CD14-positive monocyte (primary cell): ENCODE measurements at regions not wholly inside any gene's neighbourhood (a gene's known extent, or its start where the extent isn't known, plus 50 kb on each side); places are given as distances from the start of the nearest gene placed in this dataset.
"Not testable (repeated sequence)": the region's sequence is repeated elsewhere in the genome, so short reads cannot be mapped to it uniquely, and the experiment has no call there.

ENCODE experiments used
- DNase-seq, 3 donors: peaks; one replicate each; pipeline ENCODE4 v3.0.0-alpha.2; 2011 to 2022
- H2AFZ ChIP-seq: 2 replicates; pipeline ENCODE4 v1.6.0; 2012; ENCODE audit warnings: mild to moderate bottlenecking, low read depth, low read length, inconsistent platforms; ENCODE audit not compliant: insufficient read depth, poor library complexity, severe bottlenecking
- H3K27ac ChIP-seq, 2 donors: 1 replicate in 1 of 2; 2 replicates in 1 of 2; pipeline ENCODE4 v1.5.1; 2012 to 2013; ENCODE audit warnings: low read length in 2 of 2, control low read depth in 1 of 2, inconsistent platforms in 1 of 2, low read depth in 1 of 2, mild to moderate bottlenecking in 1 of 2
- H3K27me3 ChIP-seq, 2 donors: one replicate each; pipeline versions ENCODE4 v1.6.0 to v1.6.1; 2011 to 2013; ENCODE audit warnings: low read length in 2 of 2; ENCODE audit not compliant: control insufficient read depth in 2 of 2, insufficient read depth in 2 of 2
- H3K36me3 ChIP-seq, 2 donors: replicated peaks in 1 of 2; 1 replicate in 1 of 2; 2 replicates in 1 of 2; pipeline versions ENCODE4 v1.5.1 to v1.6.1; 2012 to 2013; ENCODE audit warnings: low read length in 2 of 2, control low read depth in 1 of 2, inconsistent platforms in 1 of 2, mild to moderate bottlenecking in 1 of 2; ENCODE audit not compliant: insufficient read depth in 2 of 2, control insufficient read depth in 1 of 2
- H3K4me1 ChIP-seq, 2 donors: 1 replicate in 1 of 2; 2 replicates in 1 of 2; pipeline versions ENCODE4 v1.5.1 to v1.6.1; 2012 to 2013; ENCODE audit warnings: low read length in 2 of 2, control low read depth in 1 of 2, inconsistent platforms in 1 of 2, mild to moderate bottlenecking in 1 of 2, moderate library complexity in 1 of 2; ENCODE audit not compliant: insufficient read depth in 2 of 2, control insufficient read depth in 1 of 2
- H3K4me2 ChIP-seq: replicated peaks from 2 replicates; pipeline ENCODE3; 2012; ENCODE audit warnings: low read length, moderate library complexity, mild to moderate bottlenecking; ENCODE audit not compliant: poor library complexity, severe bottlenecking; ENCODE audit errors: extremely low read depth
- H3K4me3 ChIP-seq, 3 experiments: fragments of 200-600 bp in 1 of 3; sonication (generic) in 1 of 3; replicated peaks in 1 of 3; 1 replicate in 2 of 3; 2 replicates in 1 of 3; pipeline ENCODE4 v1.5.1; 2011 to 2013; ENCODE audit warnings: low read length in 3 of 3, mild to moderate bottlenecking in 3 of 3, control low read depth in 2 of 3, low read depth in 2 of 3, inconsistent platforms in 1 of 3, moderate library complexity in 1 of 3
- H3K79me2 ChIP-seq: 2 replicates; pipeline ENCODE4 v1.6.0; 2012; ENCODE audit warnings: mild to moderate bottlenecking, control low read depth, inconsistent platforms, low read length, moderate library complexity; ENCODE audit not compliant: insufficient read depth
- H3K9ac ChIP-seq: 2 replicates; pipeline ENCODE4 v1.6.0; 2017; ENCODE audit warnings: low read length, mild to moderate bottlenecking; ENCODE audit not compliant: insufficient read depth, poor library complexity, severe bottlenecking
- H3K9me3 ChIP-seq, 2 donors: replicated peaks in 1 of 2; 1 replicate in 1 of 2; 2 replicates in 1 of 2; pipeline versions ENCODE4 v1.5.1 to v1.6.1; 2012 to 2013; ENCODE audit warnings: low read length in 2 of 2, control low read depth in 1 of 2; ENCODE audit not compliant: control insufficient read depth in 1 of 2, insufficient read depth in 1 of 2
- H4K20me1 ChIP-seq: 2 replicates; pipeline ENCODE4 v1.6.0; 2012; ENCODE audit warnings: mild to moderate bottlenecking, low read length, control low read depth, moderate library complexity; ENCODE audit not compliant: insufficient read depth
- H3K27ac Mint-ChIP-seq, 7 donors: one replicate each; pipeline ENCODE4 v1.8.0; 2020; ENCODE audit warnings: mild to moderate bottlenecking in 7 of 7, mixed read lengths in 7 of 7, moderate library complexity in 6 of 7, inconsistent platforms in 2 of 7
- H3K27me3 Mint-ChIP-seq, 3 donors: one replicate each; pipeline ENCODE4 v1.8.0; 2021 to 2022; ENCODE audit warnings: low read depth in 3 of 3, mild to moderate bottlenecking in 3 of 3, mixed read lengths in 3 of 3, moderate library complexity in 3 of 3, inconsistent platforms in 1 of 3
- H3K36me3 Mint-ChIP-seq, 2 donors: one replicate each; pipeline ENCODE4 v1.8.0; 2020; ENCODE audit warnings: mixed read lengths in 2 of 2, inconsistent platforms in 1 of 2, mild to moderate bottlenecking in 1 of 2
- H3K4me1 Mint-ChIP-seq: one replicate; pipeline ENCODE4 v1.8.0; 2020; ENCODE audit warnings: mild to moderate bottlenecking, mixed read lengths
- H3K4me3 Mint-ChIP-seq, 2 donors: one replicate each; pipeline ENCODE4 v1.8.0; 2020; ENCODE audit warnings: mild to moderate bottlenecking in 2 of 2, mixed read lengths in 2 of 2, moderate library complexity in 1 of 2
- H3K9me3 Mint-ChIP-seq, 7 donors: one replicate each; pipeline ENCODE4 v1.8.0; 2020 to 2022; ENCODE audit warnings: mixed read lengths in 7 of 7, mild to moderate bottlenecking in 6 of 7, moderate library complexity in 6 of 7, inconsistent platforms in 2 of 7
- WGBS: methylation state at CpG from one replicate; pipeline ENCODE4 v1.1.5; 2013; ENCODE audit warnings: missing lambda C conversion rate; ENCODE audit not compliant: insufficient coverage; 5-methylcytosine and 5-hydroxymethylcytosine counted together
- intact Hi-C, 2 donors: fragments of 100-400 bp; cut with micrococcal nuclease; formaldehyde crosslinking; loops; one replicate each; pipeline versions ENCODE4 v1.15.0 to v1.15.1; 2023
- TF ChIP-seq, protein P1 (sequence below): fragments of 200-600 bp; IDR thresholded peaks from one replicate; pipeline ENCODE4 v1.8.0; 2022; ENCODE audit warnings: antibody characterized with exemption, mild to moderate bottlenecking

GRCh38 chr1:166685200-166685599 is 154.1 kb upstream of the POGK start:
- Histone ChIP-seq H3K27ac (no peak overlapping the region), H2AFZ (no peak overlapping the region), H3K9ac (no peak overlapping the region), H3K9me3 (no peaks in the 10 kb centered on the region), H3K79me2 (no peaks in the 10 kb centered on the region), H3K4me1 (no peaks in the 10 kb centered on the region), H3K4me2 (no peak overlapping the region), H3K36me3 (no peaks in the 10 kb centered on the region), H3K4me3 (no peak overlapping the region), H3K27me3 (no peaks in the 10 kb centered on the region), H4K20me1 (no peaks in the 10 kb centered on the region)
- H3K9me3 Mint-ChIP-seq: peaks cover 0 to 10% (median 7%) of the 10 kb centered on the region in 7 donors
- no peaks in the 10 kb centered on the region for H3K36me3 Mint-ChIP-seq
- no peak for DNase-seq
- intact Hi-C loops: no loop called here
- no peaks in the 10 kb centered on the region for H3K4me1 Mint-ChIP-seq
- no peak overlapping the region for H3K27ac Mint-ChIP-seq
- no CpG with 5 or more reads among the region's 1 CpG for WGBS
- no peak overlapping the region for H3K4me3 Mint-ChIP-seq
- TF ChIP-seq, protein P1, sequence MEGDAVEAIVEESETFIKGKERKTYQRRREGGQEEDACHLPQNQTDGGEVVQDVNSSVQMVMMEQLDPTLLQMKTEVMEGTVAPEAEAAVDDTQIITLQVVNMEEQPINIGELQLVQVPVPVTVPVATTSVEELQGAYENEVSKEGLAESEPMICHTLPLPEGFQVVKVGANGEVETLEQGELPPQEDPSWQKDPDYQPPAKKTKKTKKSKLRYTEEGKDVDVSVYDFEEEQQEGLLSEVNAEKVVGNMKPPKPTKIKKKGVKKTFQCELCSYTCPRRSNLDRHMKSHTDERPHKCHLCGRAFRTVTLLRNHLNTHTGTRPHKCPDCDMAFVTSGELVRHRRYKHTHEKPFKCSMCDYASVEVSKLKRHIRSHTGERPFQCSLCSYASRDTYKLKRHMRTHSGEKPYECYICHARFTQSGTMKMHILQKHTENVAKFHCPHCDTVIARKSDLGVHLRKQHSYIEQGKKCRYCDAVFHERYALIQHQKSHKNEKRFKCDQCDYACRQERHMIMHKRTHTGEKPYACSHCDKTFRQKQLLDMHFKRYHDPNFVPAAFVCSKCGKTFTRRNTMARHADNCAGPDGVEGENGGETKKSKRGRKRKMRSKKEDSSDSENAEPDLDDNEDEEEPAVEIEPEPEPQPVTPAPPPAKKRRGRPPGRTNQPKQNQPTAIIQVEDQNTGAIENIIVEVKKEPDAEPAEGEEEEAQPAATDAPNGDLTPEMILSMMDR: no peak
- H3K27me3 Mint-ChIP-seq: no peaks in the 10 kb centered on the region

DNA sequence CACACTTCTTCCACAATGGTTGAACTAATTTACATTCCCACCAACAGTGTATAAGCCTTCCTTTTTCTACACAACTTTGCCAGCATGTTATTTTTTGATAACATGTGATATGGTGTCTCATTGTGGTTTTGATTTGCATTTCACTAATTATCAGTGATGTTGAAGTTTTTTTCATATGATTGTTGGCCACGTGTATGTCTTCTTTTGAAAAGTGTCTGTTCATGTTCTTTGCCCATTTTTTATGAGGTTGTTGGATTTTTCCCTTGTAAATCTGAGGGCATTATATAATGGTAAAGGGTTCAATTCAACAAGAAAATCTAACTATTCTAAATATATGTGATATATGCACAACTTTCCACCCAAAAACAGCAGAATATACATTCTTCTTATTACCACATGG is 153.4 kb upstream of the POGK start:
- H3K9ac ChIP-seq, H3K36me3 ChIP-seq, H3K4me1 ChIP-seq, intact Hi-C loops, H4K20me1 ChIP-seq, H3K36me3 Mint-ChIP-seq, H3K27me3 ChIP-seq, DNase-seq, H3K4me3 ChIP-seq, H3K4me3 Mint-ChIP-seq, H3K9me3 ChIP-seq, H2AFZ ChIP-seq, H3K27ac ChIP-seq, H3K27me3 Mint-ChIP-seq, H3K27ac Mint-ChIP-seq, H3K4me1 Mint-ChIP-seq, H3K79me2 ChIP-seq, H3K4me2 ChIP-seq: not testable (repeated sequence)
- peaks cover 0 to 12% (median 7%) of the 10 kb centered on the region in 7 donors for H3K9me3 Mint-ChIP-seq
- no CpG with 5 or more reads among the region's 1 CpG for WGBS

- H4K20me1 ChIP-seq, H3K4me1 Mint-ChIP-seq, H3K36me3 Mint-ChIP-seq, intact Hi-C loops, DNase-seq, H3K4me2 ChIP-seq, H2AFZ ChIP-seq, H3K4me3 ChIP-seq, H3K9ac ChIP-seq, H3K27ac ChIP-seq, H3K79me2 ChIP-seq, H3K4me3 Mint-ChIP-seq, H3K4me1 ChIP-seq, H3K27me3 Mint-ChIP-seq, H3K36me3 ChIP-seq, H3K27ac Mint-ChIP-seq, H3K27me3 ChIP-seq, H3K9me3 ChIP-seq: not testable (repeated sequence)
- peaks cover 0 to 12% (median 5%) of the 10 kb centered on the region in 7 donors for H3K9me3 Mint-ChIP-seq
- WGBS: 93% methylated on average over 2 of the region's 3 CpGs
These were observed 148.7 kb upstream of the POGK start for GRCh38 chr1:166690596-166690995.
